Endothelial cell of umbilical vein (primary cell): ENCODE measurements at regions not wholly inside any gene's neighbourhood (a gene's known extent, or its start where the extent isn't known, plus 50 kb on each side); places are given as distances from the start of the nearest gene placed in this dataset.

ENCODE experiments used
- BruUV-seq: library from RNA; stranded (reverse); fragments of 400-500 nt; replicated peaks from 2 replicates; lab custom pipeline; 2021; lab: Mats Ljungman, UMichigan
- CTCF ChIA-PET: fragments of 300-600, 350-600 bp; sonication (Branson Sonifier 250); formaldehyde crosslinking; loops from one replicate; lab custom pipeline; 2021; ENCODE audit warnings: antibody characterized with exemption, inconsistent platforms; lab: Charles Lee
- POLR2A ChIA-PET: fragments of 300-600, 350-600 bp; sonication (Branson Sonifier 250); formaldehyde crosslinking; loops from one replicate; lab custom pipeline; 2021; ENCODE audit warnings: antibody characterized with exemption, inconsistent platforms; lab: Charles Lee
- DNase-seq: peaks from one replicate; pipeline ENCODE4 v3.0.0-alpha.2; 2011; ENCODE audit warnings: low read depth, low spot score
- FAIRE-seq: peaks from 2 replicates; lab custom pipeline; 2011; peaks lifted over from hg19 to GRCh38; lab: Jason Lieb, UNC
- H2AFZ ChIP-seq: 2 replicates; pipeline ENCODE4 v1.6.0; 2012; ENCODE audit warnings: low read depth, low read length, control low read depth, inconsistent platforms
- H3K27ac ChIP-seq: 2 replicates; pipeline ENCODE4 v1.5.1; 2011; ENCODE audit warnings: low read depth, mild to moderate bottlenecking, control low read depth, low read length, moderate library complexity; ENCODE audit not compliant: insufficient read depth
- H3K27me3 ChIP-seq, 2 experiments: 2 replicates each; pipeline versions ENCODE4 v1.6.0 to v1.6.1; 2011; ENCODE audit warnings: low read length in 2 of 2, mixed read lengths in 1 of 2; ENCODE audit not compliant: control insufficient read depth in 2 of 2, insufficient read depth in 2 of 2
- H3K36me3 ChIP-seq, 2 experiments: 2 replicates in 1 of 2; 3 replicates in 1 of 2; pipeline ENCODE4 v1.5.1; 2011; ENCODE audit warnings: low read length in 2 of 2, mild to moderate bottlenecking in 1 of 2, moderate library complexity in 1 of 2; ENCODE audit not compliant: control insufficient read depth in 2 of 2, insufficient read depth in 2 of 2; ENCODE audit errors: extremely low read depth in 1 of 2
- H3K4me1 ChIP-seq: 3 replicates; pipeline ENCODE4 v1.5.1; 2011; ENCODE audit warnings: mild to moderate bottlenecking, low read length; ENCODE audit not compliant: control insufficient read depth, insufficient read depth; ENCODE audit errors: extremely low read depth
- H3K4me2 ChIP-seq: 2 replicates; pipeline ENCODE4 v1.6.1; 2011; ENCODE audit warnings: low read length, control low read depth, mixed read lengths; ENCODE audit not compliant: insufficient read depth
- H3K4me3 ChIP-seq, 3 experiments: fragments of 200-600 bp in 1 of 3; sonication (generic), shearing (Covaris generic) in 1 of 3; replicated peaks in 1 of 3; 2 replicates each; pipeline ENCODE4 v1.5.1; 2011 to 2016; ENCODE audit warnings: control low read depth in 3 of 3, low read length in 3 of 3, mild to moderate bottlenecking in 2 of 3, inconsistent platforms in 1 of 3, low read depth in 1 of 3, moderate library complexity in 1 of 3; ENCODE audit not compliant: insufficient read depth in 1 of 3
- H3K79me2 ChIP-seq: 2 replicates; pipeline ENCODE4 v1.6.0; 2012; ENCODE audit warnings: low read length, inconsistent platforms; ENCODE audit not compliant: control insufficient read depth, insufficient read depth
- H3K9ac ChIP-seq: replicated peaks from 2 replicates; pipeline ENCODE3; 2011; ENCODE audit warnings: low read length, control low read depth; ENCODE audit not compliant: insufficient read depth; ENCODE audit errors: extremely low read depth
- H3K9me1 ChIP-seq: replicated peaks from 3 replicates; pipeline ENCODE4 v1.6.0; 2011; ENCODE audit warnings: mild to moderate bottlenecking, low read length; ENCODE audit not compliant: control insufficient read depth, insufficient read depth; ENCODE audit errors: extremely low read depth
- H3K9me3 ChIP-seq: replicated peaks from 2 replicates; pipeline ENCODE4 v1.5.1; 2012; ENCODE audit warnings: low read length, inconsistent platforms; ENCODE audit not compliant: control insufficient read depth, insufficient read depth
- H4K20me1 ChIP-seq: replicated peaks from 2 replicates; pipeline ENCODE3; 2011; ENCODE audit warnings: mild to moderate bottlenecking, low read length; ENCODE audit not compliant: control insufficient read depth, insufficient read depth; ENCODE audit errors: extremely low read depth
- CTCF ChIP-seq, 2 donors: IDR thresholded peaks; 1 replicate in 1 of 2; 2 replicates in 1 of 2; pipeline ENCODE4 v1.5.1; 2011; ENCODE audit warnings: low read length in 2 of 2, mild to moderate bottlenecking in 2 of 2, moderate library complexity in 2 of 2, control low read depth in 1 of 2, inconsistent platforms in 1 of 2, low read depth in 1 of 2; ENCODE audit not compliant: insufficient read depth in 1 of 2; ENCODE audit errors: extremely low read depth in 1 of 2
- EZH2 ChIP-seq: IDR thresholded peaks from 2 replicates; pipeline ENCODE4 v1.6.1; 2012; ENCODE audit warnings: borderline replicate concordance, low read depth, mild to moderate bottlenecking, moderate library complexity, low read length, inconsistent platforms; ENCODE audit not compliant: severe bottlenecking
- FOS ChIP-seq: IDR thresholded peaks from 2 replicates; pipeline ENCODE4 v1.6.1; 2011; ENCODE audit warnings: mild to moderate bottlenecking, low read length, moderate library complexity, borderline replicate concordance; ENCODE audit not compliant: insufficient read depth
- GATA2 ChIP-seq: IDR thresholded peaks from 2 replicates; pipeline ENCODE4 v1.7.0; 2011; ENCODE audit warnings: low read depth, mild to moderate bottlenecking, moderate library complexity, mixed read lengths, low read length; ENCODE audit not compliant: insufficient read length, insufficient read depth
- JUN ChIP-seq: IDR thresholded peaks from 2 replicates; pipeline ENCODE4 v1.6.1; 2011; ENCODE audit warnings: borderline replicate concordance, low read depth; ENCODE audit not compliant: insufficient read length, insufficient read depth
- MAX ChIP-seq: IDR thresholded peaks from 2 replicates; pipeline ENCODE4 v1.6.1; 2011; ENCODE audit not compliant: insufficient read depth, insufficient read length
- MYC ChIP-seq: IDR thresholded peaks from one replicate; pipeline ENCODE4 v1.6.1; 2011; ENCODE audit warnings: mild to moderate bottlenecking, low read depth, low read length
- POLR2A ChIP-seq: IDR thresholded peaks from 2 replicates; pipeline ENCODE4 v1.6.1; 2012; ENCODE audit warnings: low read depth, mild to moderate bottlenecking, control low read depth, low read length
- POLR2AphosphoS5 ChIP-seq: IDR thresholded peaks from 2 replicates; pipeline ENCODE4 v1.6.1; 2012; ENCODE audit warnings: low read depth, mild to moderate bottlenecking, control low read depth, low read length, moderate library complexity; ENCODE audit not compliant: insufficient read depth
- dilution Hi-C: fragments of 300-500 bp; cut with MboI; formaldehyde crosslinking; loops from one replicate; pipeline ENCODE4 v1.15.0; 2019; ENCODE audit warnings: low sequenced_read_pairs; ENCODE audit not compliant: extremely low pct_ligation_motif_present
- intact Hi-C: fragments of 100-400 bp; cut with micrococcal nuclease; formaldehyde crosslinking; loops from one replicate; pipeline ENCODE4 v1.10.0; 2022

- H2AFZ ChIP-seq: no peak overlapping the region
These were observed 187.6 kb downstream of the CD83 start for GRCh38 chr6:14305131-14305530.

More at GRCh38 chr6:14305131-14305530, 187.6 kb downstream of the CD83 start:
- CTCF ChIA-PET: no interaction called here
- Histone ChIP-seq H3K36me3 (no peaks in the 10 kb centered on the region), H3K9me1 (no peaks in the 10 kb centered on the region), H3K9me3 (no peaks in the 10 kb centered on the region), H3K27ac (no peak overlapping the region), H3K27me3 (no peaks in the 10 kb centered on the region), H3K9ac (no peak overlapping the region), H3K79me2 (no peaks in the 10 kb centered on the region), H3K4me2 (no peak overlapping the region), H3K4me3 (no peak overlapping the region), H4K20me1 (no peaks in the 10 kb centered on the region), H3K4me1 (no peaks in the 10 kb centered on the region)
- no TSS peak for BruUV-seq
- DNase-seq (no peak), FAIRE-seq (no peak)
- intact Hi-C loops: no loop called here
- dilution Hi-C loops: no loop called here
- POLR2A ChIA-PET: no interaction called here
- no peak for TF ChIP-seq MYC
- no peak for TF ChIP-seq POLR2AphosphoS5
- no peak for TF ChIP-seq FOS
- no peak for TF ChIP-seq EZH2
- no peak for TF ChIP-seq GATA2
- no peak for TF ChIP-seq JUN
- no peak for TF ChIP-seq CTCF (IDR thresholded peaks at IDR 0.05; ENCODE audit: extremely low read depth in 1 of 2, insufficient read depth in 1 of 2, low read depth in 1 of 2, low read length in 2 of 2)
- no peak for TF ChIP-seq POLR2A
- no peak for TF ChIP-seq MAX
